ENCODE measurements at regions not wholly inside any gene's neighbourhood (a gene's known extent, or its start where the extent isn't known, plus 50 kb on each side); places are given as distances from the start of the nearest gene placed in this dataset.
"Not testable (repeated sequence)": the region's sequence is repeated elsewhere in the genome, so short reads cannot be mapped to it uniquely, and the experiment has no call there.

GRCh38 chr11:86732286-86732685 lies 59.9 kb upstream of the ME3 start:
- TF ChIP-seq CTCF (conservative IDR thresholded peaks at IDR 0.05); EZH2 (IDR thresholded peaks at IDR 0.05; ENCODE audit: low read depth): not testable (repeated sequence)

Measured in PC-9 (cell line).